Hematopoietic multipotent progenitor cell treated with erythropoietin and hydrocortisone succinate and interleukin-3 and kit ligand, for 17 days (in vitro differentiated cells): ENCODE measurements at regions not wholly inside any gene's neighbourhood (a gene's known extent, or its start where the extent isn't known, plus 50 kb on each side); places are given as distances from the start of the nearest gene placed in this dataset.

Experiments
- DNase-seq: peaks from one replicate; pipeline ENCODE4 v3.0.0-alpha.2; 2015; ENCODE audit warnings: low spot score

DNA sequence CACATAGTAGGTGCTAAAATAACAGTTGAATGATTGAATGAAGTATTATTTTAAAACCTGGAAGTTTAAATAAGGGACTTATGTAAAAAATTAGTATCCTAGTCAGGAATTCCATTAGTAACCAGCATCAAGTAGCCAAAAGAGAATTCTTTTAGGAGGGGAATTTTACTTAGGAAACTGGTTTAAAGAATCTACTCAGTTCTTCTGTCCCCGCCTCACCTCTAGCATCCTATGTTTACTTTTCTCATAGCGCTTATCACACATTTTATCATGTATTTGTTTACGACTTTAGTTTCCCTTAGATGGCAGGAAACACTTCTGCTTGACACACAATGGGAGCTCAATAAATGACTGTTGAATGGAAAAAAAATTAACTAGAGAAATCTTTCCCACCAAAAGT lies 229.0 kb downstream of the KLF5 start:
- DNase-seq, result no peak

- no peak for DNase-seq
These were observed 228.3 kb downstream of the KLF5 start for GRCh38 chr13:73286942-73287620.

- DNase-seq, result no peak
These were observed 227.4 kb downstream of the KLF5 start for GRCh38 chr13:73286177-73286576.

- no peak for DNase-seq
These were observed 225.5 kb downstream of the KLF5 start for GRCh38 chr13:73284081-73284874.

DNA sequence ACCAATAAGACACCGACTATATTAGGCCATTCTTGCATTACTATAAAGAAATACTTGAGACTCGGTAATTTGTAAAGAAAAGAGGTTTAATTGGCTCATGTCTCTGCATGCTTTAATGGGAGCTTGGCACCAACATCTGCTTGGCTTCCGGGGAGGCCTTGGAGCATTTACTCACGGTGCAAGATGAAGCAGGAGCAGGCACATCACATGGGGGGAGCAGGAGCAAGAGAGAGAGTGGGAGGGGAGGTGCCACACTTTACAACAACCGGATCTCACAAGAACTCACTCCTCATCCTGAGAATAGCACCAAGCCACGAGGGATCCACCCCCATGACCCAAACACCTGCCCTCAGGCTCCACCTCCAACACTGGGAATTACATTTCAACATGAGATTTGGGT lies 224.8 kb downstream of the KLF5 start:
- no peak for DNase-seq

GRCh38 chr13:73281746-73282145 lies 222.9 kb downstream of the KLF5 start:
- no peak for DNase-seq

- no peak for DNase-seq
These were observed 219.4 kb downstream of the KLF5 start for GRCh38 chr13:73278186-73278585.

- no peak for DNase-seq
These were observed 216.4 kb downstream of the KLF5 start for GRCh38 chr13:73275163-73275562.

- DNase-seq, result no peak
These were observed 215.3 kb downstream of the KLF5 start for GRCh38 chr13:73274147-73274546.

GRCh38 chr13:73273745-73274144 lies 214.9 kb downstream of the KLF5 start:
- DNase-seq, result no peak

DNA sequence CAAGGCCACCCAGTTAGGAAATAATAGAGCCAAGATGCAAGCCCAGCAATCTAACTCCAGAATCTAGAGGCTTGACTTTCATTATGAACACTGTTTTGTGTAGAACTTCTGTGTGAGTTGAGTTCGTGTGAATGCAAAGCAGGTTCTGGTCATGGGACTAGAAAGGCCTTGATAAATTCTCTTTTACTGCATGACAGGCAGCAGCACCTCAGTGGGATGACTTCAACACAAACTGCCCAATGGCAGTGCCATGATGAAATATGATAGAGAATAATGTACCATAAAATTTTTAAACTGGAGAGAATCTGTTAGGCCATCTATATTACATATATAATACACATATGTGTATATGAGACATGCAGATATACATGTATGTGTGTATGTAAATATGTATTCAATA lies 214.5 kb downstream of the KLF5 start:
- DNase-seq, result no peak

GRCh38 chr13:73272831-73273230 lies 214.0 kb downstream of the KLF5 start:
- no peak for DNase-seq

GRCh38 chr13:73268306-73268705 lies 209.5 kb downstream of the KLF5 start:
- no peak for DNase-seq

DNA sequence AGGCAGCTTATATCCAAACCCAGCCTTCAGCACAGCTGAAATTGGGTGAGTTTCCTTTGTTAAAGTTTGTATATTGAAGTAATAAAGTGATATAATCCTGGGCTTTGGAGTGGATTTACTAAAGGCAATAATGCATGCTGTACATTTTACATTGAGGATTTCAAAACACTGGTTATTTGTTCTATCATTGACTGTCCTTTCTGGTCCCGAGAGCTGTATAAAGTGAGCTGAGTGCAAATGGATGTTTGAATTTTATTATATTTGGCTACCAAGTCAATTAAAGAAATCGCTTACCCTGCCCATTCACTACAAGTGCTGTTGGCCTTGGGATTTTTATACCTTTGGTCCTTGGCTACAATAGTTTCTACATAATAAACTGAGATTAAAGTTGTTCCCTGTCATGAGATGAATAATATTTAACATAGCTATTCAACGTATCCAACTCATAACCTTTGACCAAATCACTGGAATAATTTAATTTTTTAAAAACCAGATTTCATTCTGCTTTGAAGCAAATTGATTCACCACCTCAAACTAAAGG lies 207.9 kb downstream of the KLF5 start:
- DNase-seq, result no peak

DNA sequence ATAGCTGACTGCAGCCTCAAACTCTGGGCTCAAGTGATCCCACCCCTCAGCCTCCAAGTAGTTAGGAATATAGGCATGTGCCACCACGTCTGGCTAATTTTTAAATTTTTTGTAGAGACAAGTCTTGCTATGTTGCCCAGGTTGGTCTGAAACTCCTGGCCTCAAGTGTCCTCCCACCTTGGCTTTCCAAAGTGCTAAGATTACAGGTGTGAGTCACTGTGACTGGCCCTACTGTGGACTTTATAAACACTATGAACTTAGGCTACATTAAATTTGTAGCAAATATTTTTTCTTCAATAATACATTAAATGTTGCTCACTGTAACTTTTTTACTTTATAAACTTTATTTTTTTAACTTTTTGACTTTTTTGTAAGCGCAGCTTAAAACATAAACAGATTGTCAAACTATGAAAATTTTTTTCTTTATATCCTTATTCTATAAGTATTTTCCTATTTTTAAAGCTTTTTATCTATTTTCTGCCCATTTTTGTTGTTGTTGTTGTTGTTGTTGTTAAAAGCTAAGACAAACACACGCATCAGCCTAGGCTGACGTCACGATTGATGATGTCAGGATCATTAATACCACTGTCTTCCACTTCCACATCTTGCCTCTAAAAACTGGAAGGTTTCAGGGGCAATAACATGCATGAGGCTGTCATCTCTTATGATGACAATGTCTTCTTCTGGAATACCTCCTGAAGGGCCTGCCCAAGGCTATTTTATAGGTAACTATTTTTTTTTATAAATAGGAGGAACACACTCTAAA lies 204.2 kb downstream of the KLF5 start:
- no peak for DNase-seq

DNA sequence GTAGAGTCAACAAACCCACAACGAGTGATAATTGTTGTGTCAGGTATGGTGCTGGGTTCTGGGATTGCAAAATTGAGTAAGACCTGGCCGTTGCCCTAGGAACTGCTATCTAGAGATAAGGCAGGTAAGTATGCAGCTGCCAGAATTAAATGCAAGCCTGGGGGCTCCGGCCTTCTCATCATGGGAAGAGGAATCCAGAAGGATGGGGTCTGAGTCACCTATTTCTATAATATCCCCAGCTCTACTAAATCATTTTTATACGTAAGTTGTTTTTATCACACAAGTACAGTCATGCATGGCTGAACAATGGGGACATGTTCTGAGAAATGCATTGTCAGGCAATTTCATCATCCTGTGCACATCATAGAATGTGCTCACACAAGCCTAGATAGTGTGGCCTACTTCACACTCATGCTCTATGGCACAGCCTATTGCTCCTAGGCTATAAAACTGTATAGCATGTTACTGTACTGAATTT lies 203.0 kb downstream of the KLF5 start:
- no peak for DNase-seq

GRCh38 chr13:73259061-73260017 lies 200.5 kb downstream of the KLF5 start:
- no peak for DNase-seq

DNA sequence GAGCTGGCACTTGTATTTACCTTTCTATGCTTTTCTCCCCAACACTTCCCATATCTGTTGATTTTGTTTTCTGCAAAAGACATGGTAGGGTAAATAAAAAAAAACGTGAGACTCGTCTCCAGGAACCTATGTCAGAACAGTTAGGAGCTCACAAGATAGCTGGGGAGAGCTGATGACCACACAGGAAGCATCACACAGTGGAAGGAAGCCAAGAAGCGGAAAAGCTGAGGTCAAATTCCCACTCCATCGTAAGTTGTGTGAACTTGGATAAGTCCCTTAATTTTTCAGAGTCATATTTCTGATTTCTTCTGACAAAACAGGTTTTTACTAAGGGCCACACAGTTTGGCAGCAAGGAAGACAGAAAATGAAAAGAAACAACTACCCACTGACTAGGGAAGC lies 199.6 kb downstream of the KLF5 start:
- DNase-seq, result no peak

GRCh38 chr13:73254827-73255226 lies 196.0 kb downstream of the KLF5 start:
- no peak for DNase-seq

DNA sequence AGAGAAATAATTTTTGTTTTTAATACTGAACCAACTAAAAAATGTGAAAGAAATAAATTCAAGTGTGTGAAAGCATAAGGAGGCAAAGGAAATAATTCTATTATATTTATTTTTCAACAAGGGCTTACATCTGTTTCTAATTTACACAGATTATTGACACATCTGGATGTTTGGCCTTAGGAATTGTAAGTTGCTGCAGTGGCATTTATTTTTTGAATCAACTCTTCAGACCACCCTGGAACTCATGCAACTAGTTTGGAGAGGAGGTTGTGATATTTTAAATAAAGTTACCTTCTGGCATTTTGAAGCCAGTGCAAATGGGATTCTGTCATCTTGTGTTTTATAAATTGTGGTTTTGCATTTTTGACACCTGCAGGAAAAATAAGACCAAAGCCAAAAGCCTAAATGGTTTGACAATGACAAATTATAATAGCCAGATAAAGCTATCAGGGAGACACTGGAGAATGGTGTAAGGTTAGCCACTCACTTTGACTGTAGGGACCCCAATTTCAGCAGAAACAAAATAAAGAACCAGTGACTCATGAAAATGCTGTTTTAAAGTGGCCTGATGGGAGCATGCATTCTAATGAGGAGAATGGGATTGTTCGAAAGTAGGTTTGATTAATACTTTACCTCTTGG lies 192.9 kb downstream of the KLF5 start:
- no peak for DNase-seq

- no peak for DNase-seq
These were observed 191.3 kb downstream of the KLF5 start for GRCh38 chr13:73250061-73250460.
